Stomach smooth muscle (tissue), 2 donors: ENCODE measurements at regions not wholly inside any gene's neighbourhood (a gene's known extent, or its start where the extent isn't known, plus 50 kb on each side); places are given as distances from the start of the nearest gene placed in this dataset.

Experiments
- H3K27ac ChIP-seq: one replicate; pipeline ENCODE4 v1.7.0; 2013; ENCODE audit warnings: mild to moderate bottlenecking, low read length, inconsistent platforms
- H3K27me3 ChIP-seq, 2 donors: one replicate each; pipeline ENCODE4 v1.7.0; 2013; ENCODE audit warnings: low read length in 2 of 2; ENCODE audit not compliant: insufficient read depth in 2 of 2, control insufficient read depth in 1 of 2
- H3K36me3 ChIP-seq, 2 donors: one replicate each; pipeline ENCODE4 v1.7.0; 2013; ENCODE audit warnings: low read length in 2 of 2; ENCODE audit not compliant: control insufficient read depth in 2 of 2, insufficient read depth in 2 of 2
- H3K4me1 ChIP-seq: one replicate; pipeline ENCODE4 v1.7.0; 2013; ENCODE audit warnings: low read length; ENCODE audit not compliant: control insufficient read depth, insufficient read depth
- H3K4me3 ChIP-seq, 2 donors: one replicate each; pipeline ENCODE4 v1.7.0; 2013; ENCODE audit warnings: low read length in 2 of 2
- H3K9ac ChIP-seq, 2 donors: one replicate each; pipeline ENCODE4 v1.7.0; 2013; ENCODE audit warnings: low read length in 2 of 2, mild to moderate bottlenecking in 1 of 2
- H3K9me3 ChIP-seq, 2 donors: one replicate each; pipeline ENCODE4 v1.7.0; 2013; ENCODE audit warnings: low read length in 2 of 2; ENCODE audit not compliant: control insufficient read depth in 2 of 2
- donor health status: healthy.
- donor health status: Pancreatic carcinoma.

DNA sequence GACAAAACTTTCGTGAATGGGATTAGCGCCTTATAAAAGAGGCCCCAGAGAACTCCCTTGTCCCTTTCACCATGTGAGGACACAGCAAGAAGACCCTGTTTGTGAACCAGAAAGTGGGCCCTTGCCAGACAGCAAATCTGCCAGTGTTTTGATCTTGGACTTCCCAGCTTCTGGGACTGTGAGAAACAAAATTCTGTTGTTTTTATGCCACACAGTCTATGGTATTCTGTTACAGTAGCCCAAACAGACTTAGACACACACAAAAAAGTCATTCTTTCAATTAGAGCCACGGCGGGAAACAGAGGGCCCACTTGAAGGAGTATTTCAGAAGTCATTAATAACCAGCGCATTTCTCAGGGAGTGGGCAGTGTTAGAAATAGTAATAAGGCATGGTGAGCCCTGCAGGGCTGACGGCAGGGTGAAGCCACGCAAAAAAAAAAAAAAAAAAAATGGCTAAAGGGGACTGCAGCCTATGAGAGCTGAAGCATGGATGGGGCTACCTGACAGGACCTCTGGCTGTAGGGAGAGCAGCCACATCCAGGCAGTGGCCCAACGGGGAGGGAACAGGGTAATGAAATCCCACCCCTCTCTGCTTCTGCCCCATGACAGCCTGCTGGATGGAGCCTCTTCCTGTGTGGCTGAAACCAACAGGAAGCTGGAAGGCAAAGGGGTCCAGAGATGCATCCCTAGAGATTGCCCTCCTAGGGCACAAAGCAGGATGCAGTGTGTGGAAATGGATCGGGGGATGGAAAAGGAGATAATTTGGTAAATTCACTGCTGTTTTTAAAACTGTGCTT, 189.3 kb downstream of the KCNS3 start:
- no peaks in the 10 kb centered on the region for H3K36me3 ChIP-seq
- no peak overlapping the region for H3K9ac ChIP-seq
- H3K27ac ChIP-seq, result no peak overlapping the region
- H3K27me3 ChIP-seq, result no peaks in the 10 kb centered on the region
- H3K4me1 ChIP-seq, result peaks cover 5% of the 10 kb centered on the region
- H3K4me3 ChIP-seq, result no peak overlapping the region
- no peaks in the 10 kb centered on the region for H3K9me3 ChIP-seq

GRCh38 chr2:18066894-18067293, 188.4 kb downstream of the KCNS3 start:
- H3K36me3 ChIP-seq, result no peaks in the 10 kb centered on the region
- H3K9ac ChIP-seq, result no peak overlapping the region
- no peak overlapping the region for H3K27ac ChIP-seq
- H3K9me3 ChIP-seq, result no peaks in the 10 kb centered on the region
- no peak overlapping the region for H3K4me3 ChIP-seq
- H3K4me1 ChIP-seq, result peaks cover 5% of the 10 kb centered on the region
- H3K27me3 ChIP-seq, result no peaks in the 10 kb centered on the region

DNA sequence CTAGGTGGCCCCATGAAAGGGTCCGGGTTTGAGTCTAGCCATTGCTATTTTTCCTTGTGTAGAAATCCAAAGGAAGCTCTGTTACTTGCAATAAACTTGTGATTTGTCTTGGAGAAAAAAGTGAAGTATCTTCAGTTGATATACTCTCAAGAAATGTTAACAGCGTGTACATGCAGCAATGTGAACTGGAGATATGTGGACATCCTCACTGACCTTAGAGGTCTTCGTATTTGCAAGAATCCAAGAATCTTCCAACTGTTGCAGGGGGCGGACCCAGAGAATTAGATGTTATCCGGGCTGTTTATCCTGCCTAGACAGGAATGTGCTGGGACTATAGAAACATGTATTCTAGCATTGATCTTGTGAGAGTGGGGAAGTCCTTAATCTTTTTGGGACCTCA, 187.6 kb downstream of the KCNS3 start:
- no peaks in the 10 kb centered on the region for H3K36me3 ChIP-seq
- H3K4me1 ChIP-seq, result peaks cover 5% of the 10 kb centered on the region
- H3K9me3 ChIP-seq, result no peaks in the 10 kb centered on the region
- no peak overlapping the region for H3K9ac ChIP-seq
- H3K4me3 ChIP-seq, result no peak overlapping the region
- H3K27ac ChIP-seq, result no peak overlapping the region
- no peaks in the 10 kb centered on the region for H3K27me3 ChIP-seq

GRCh38 chr2:18065249-18065648, 186.8 kb downstream of the KCNS3 start:
- Histone ChIP-seq H3K27ac (no peak overlapping the region), H3K4me1 (peaks cover 5% of the 10 kb centered on the region), H3K27me3 (no peaks in the 10 kb centered on the region), H3K9me3 (no peaks in the 10 kb centered on the region), H3K9ac (no peak overlapping the region), H3K36me3 (no peaks in the 10 kb centered on the region), H3K4me3 (no peak overlapping the region)

DNA sequence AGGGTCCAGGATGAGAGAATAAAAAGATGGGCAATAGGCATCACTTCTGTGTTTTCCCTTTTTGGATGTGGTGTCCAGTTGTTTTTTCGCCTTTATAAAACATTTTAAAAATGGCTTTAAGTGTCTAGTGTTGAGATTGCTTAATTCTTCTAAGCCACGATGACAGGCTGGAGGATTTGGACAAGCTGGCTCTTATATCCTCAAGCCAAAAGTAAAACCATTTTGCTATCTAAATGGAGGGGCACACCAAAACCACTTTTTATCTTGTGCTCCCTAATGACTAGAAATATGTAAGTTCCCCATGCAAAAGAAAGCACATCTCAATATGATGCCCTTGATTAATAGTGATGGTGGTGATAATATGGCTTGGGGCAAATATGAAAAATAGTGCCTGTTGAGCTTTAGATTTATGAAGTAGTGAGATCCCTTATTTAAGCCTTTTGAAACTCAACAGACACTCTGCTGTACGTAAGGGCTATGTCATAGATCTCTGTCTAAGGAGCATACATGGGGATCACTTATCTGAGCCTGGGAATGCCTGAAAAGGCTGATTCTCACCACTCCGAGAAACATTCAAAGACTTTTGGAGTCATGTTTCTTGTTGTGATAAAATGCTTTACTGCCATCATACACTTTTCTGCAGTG, 185.5 kb downstream of the KCNS3 start:
- Histone ChIP-seq H3K9ac (no peak overlapping the region), H3K27me3 (no peaks in the 10 kb centered on the region), H3K4me1 (peaks cover 5% of the 10 kb centered on the region), H3K4me3 (no peak overlapping the region), H3K9me3 (no peaks in the 10 kb centered on the region), H3K27ac (no peak overlapping the region), H3K36me3 (no peaks in the 10 kb centered on the region)

- no peaks in the 10 kb centered on the region for H3K27me3 ChIP-seq
- peaks cover 5% of the 10 kb centered on the region for H3K4me1 ChIP-seq
These were observed 184.4 kb downstream of the KCNS3 start for GRCh38 chr2:18062892-18063291.

GRCh38 chr2:18061717-18062116, 183.2 kb downstream of the KCNS3 start:
- no peak overlapping the region for H3K27ac ChIP-seq
- no peak overlapping the region for H3K9ac ChIP-seq
- no peak overlapping the region for H3K4me3 ChIP-seq
- H3K9me3 ChIP-seq, result no peaks in the 10 kb centered on the region
- H3K4me1 ChIP-seq, result peaks cover 3% of the 10 kb centered on the region
- H3K36me3 ChIP-seq, result no peaks in the 10 kb centered on the region
- H3K27me3 ChIP-seq, result no peaks in the 10 kb centered on the region

More at GRCh38 chr2:18062892-18063291, 184.4 kb downstream of the KCNS3 start:
- no peak overlapping the region for H3K9ac ChIP-seq
- H3K4me3 ChIP-seq, result no peak overlapping the region
- no peak overlapping the region for H3K27ac ChIP-seq
- no peaks in the 10 kb centered on the region for H3K36me3 ChIP-seq
- H3K9me3 ChIP-seq, result no peaks in the 10 kb centered on the region

- H3K27ac ChIP-seq, result no peak overlapping the region
- no peak overlapping the region for H3K9ac ChIP-seq
- no peak overlapping the region for H3K4me3 ChIP-seq
- no peaks in the 10 kb centered on the region for H3K9me3 ChIP-seq
- H3K36me3 ChIP-seq, result no peaks in the 10 kb centered on the region
- no peaks in the 10 kb centered on the region for H3K27me3 ChIP-seq
- no peaks in the 10 kb centered on the region for H3K4me1 ChIP-seq
These were observed 179.2 kb downstream of the KCNS3 start for GRCh38 chr2:18057657-18058056.

GRCh38 chr2:18055290-18055689, 176.8 kb downstream of the KCNS3 start:
- H3K4me3 ChIP-seq, result no peak overlapping the region
- H3K4me1 ChIP-seq, result no peaks in the 10 kb centered on the region
- no peaks in the 10 kb centered on the region for H3K9me3 ChIP-seq

DNA sequence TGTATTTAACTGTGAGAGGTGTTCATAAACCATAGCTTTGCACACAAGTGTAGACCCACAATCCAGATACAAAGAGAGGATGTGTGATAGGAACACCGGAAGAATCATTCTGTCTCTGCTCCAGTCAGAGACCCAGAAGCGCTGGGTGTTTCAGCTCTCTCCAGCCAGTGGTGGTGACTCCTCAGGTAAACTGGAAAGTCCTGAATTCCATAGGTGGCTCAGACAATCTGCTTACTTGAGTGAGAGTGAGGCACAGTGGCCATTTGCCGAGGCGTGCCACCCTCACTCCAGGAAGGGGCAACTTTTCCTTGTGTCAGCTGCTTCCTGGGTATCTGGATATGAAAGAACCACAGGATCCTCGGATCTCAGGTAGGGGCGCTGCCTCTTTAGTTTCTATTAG, 171.5 kb downstream of the KCNS3 start:
- Histone ChIP-seq H3K4me1 (peaks cover 8% of the 10 kb centered on the region), H3K36me3 (no peaks in the 10 kb centered on the region), H3K27ac (no peak overlapping the region), H3K27me3 (no peaks in the 10 kb centered on the region), H3K9ac (no peak overlapping the region), H3K4me3 (no peak overlapping the region), H3K9me3 (no peaks in the 10 kb centered on the region)

More at GRCh38 chr2:18055290-18055689, 176.8 kb downstream of the KCNS3 start:
- Histone ChIP-seq H3K9ac (no peak overlapping the region), H3K27me3 (no peaks in the 10 kb centered on the region), H3K36me3 (no peaks in the 10 kb centered on the region), H3K27ac (no peak overlapping the region)

DNA sequence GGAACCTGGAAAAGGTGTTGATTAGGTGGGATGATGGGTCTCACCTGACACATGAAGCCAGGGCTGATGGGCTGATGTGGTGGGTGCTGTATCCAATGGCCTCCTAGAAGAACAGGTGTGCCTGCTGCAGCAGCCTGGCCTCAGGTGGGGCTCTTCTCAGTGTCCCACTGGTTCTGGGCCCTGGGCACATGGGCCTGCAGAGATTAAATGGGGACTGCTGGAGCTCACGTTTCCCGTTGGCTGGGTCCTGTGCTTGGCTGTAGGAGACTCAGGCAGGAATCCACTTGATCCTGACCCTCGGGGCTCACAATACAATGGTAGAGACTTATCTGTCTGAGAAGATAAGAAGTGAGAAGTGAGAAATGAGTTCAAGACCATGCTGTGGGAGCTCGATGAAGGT, 170.9 kb downstream of the KCNS3 start:
- H3K27ac ChIP-seq, result no peak overlapping the region
- no peaks in the 10 kb centered on the region for H3K9me3 ChIP-seq
- no peaks in the 10 kb centered on the region for H3K27me3 ChIP-seq
- no peaks in the 10 kb centered on the region for H3K36me3 ChIP-seq
- peaks cover 8% of the 10 kb centered on the region for H3K4me1 ChIP-seq
- no peak overlapping the region for H3K4me3 ChIP-seq
- H3K9ac ChIP-seq, result no peak overlapping the region
